ENCODE measurements at regions not wholly inside any gene's neighbourhood (a gene's known extent, or its start where the extent isn't known, plus 50 kb on each side); places are given as distances from the start of the nearest gene placed in this dataset.

- CTCF ChIA-PET = no interaction called here
- Mint-ChIP-seq H3K36me3 (ENCODE audit: insufficient read depth, unreplicated experiment) (no peaks in the 10 kb centered on the region), H3K4me3 (ENCODE audit: low read depth, unreplicated experiment) (no peak overlapping the region), H3K9me3 (ENCODE audit: low read depth, unreplicated experiment) (peaks cover 2% of the 10 kb centered on the region), H3K27ac (ENCODE audit: unreplicated experiment) (no peak overlapping the region), H3K4me1 (ENCODE audit: low read depth, unreplicated experiment) (peaks cover 33% of the 10 kb centered on the region), H3K27me3 (ENCODE audit: unreplicated experiment) (no peaks in the 10 kb centered on the region)
- no peak for TF ChIP-seq CTCF (IDR thresholded peaks at IDR 0.05; ENCODE audit: unreplicated experiment)
- DNase-seq = no peak
- intact Hi-C loops (cut with micrococcal nuclease; ENCODE audit: unreplicated experiment) = loop anchor here (10.0 kb wide), 2 partner anchors 252 to 712 kb away; partner anchors contain the start of gene EFNA5
- BruUV-seq (replicated peaks) = no TSS peak
These were observed 708.1 kb downstream of the EFNA5 start for GRCh38 chr5:106962464-106963230.

GRCh38 chr5:106959387-106959786, 711.4 kb downstream of the EFNA5 start:
- DNase-seq = peak; percentile 32
- H3K27ac Mint-ChIP-seq (ENCODE audit: unreplicated experiment) = peak overlapping the region; percentile 15
- no TSS peak for BruUV-seq (replicated peaks)

GRCh38 chr5:106957336-106957735, 713.4 kb downstream of the EFNA5 start:
- H3K4me3 Mint-ChIP-seq (ENCODE audit: low read depth, unreplicated experiment) = no peak overlapping the region
- peaks cover 23% of the 10 kb centered on the region for H3K4me1 Mint-ChIP-seq (ENCODE audit: low read depth, unreplicated experiment)
- H3K9me3 Mint-ChIP-seq (ENCODE audit: low read depth, unreplicated experiment) = no peaks in the 10 kb centered on the region
- intact Hi-C loops (cut with micrococcal nuclease; ENCODE audit: unreplicated experiment) = no loop called here
- no peak for TF ChIP-seq CTCF (IDR thresholded peaks at IDR 0.05; ENCODE audit: unreplicated experiment)
- DNase-seq = no peak
- no peaks in the 10 kb centered on the region for H3K36me3 Mint-ChIP-seq (ENCODE audit: insufficient read depth, unreplicated experiment)
- no peaks in the 10 kb centered on the region for H3K27me3 Mint-ChIP-seq (ENCODE audit: unreplicated experiment)
- BruUV-seq (replicated peaks) = no TSS peak
- H3K27ac Mint-ChIP-seq (ENCODE audit: unreplicated experiment) = no peak overlapping the region
- CTCF ChIA-PET = no interaction called here

More at GRCh38 chr5:106959387-106959786, 711.4 kb downstream of the EFNA5 start:
- no peak for TF ChIP-seq CTCF (IDR thresholded peaks at IDR 0.05; ENCODE audit: unreplicated experiment)
- intact Hi-C loops (cut with micrococcal nuclease; ENCODE audit: unreplicated experiment) = no loop called here
- H3K36me3 Mint-ChIP-seq (ENCODE audit: insufficient read depth, unreplicated experiment) = no peaks in the 10 kb centered on the region
- H3K27me3 Mint-ChIP-seq (ENCODE audit: unreplicated experiment) = no peaks in the 10 kb centered on the region
- CTCF ChIA-PET = interaction anchor here (1.0 kb wide), 1 partner anchor 613 kb away, joined by 3 read pairs; no protein-coding TSS in a partner anchor
- H3K9me3 Mint-ChIP-seq (ENCODE audit: low read depth, unreplicated experiment) = no peaks in the 10 kb centered on the region
- H3K4me1 Mint-ChIP-seq (ENCODE audit: low read depth, unreplicated experiment) = peaks cover 33% of the 10 kb centered on the region
- no peak overlapping the region for H3K4me3 Mint-ChIP-seq (ENCODE audit: low read depth, unreplicated experiment)

DNA sequence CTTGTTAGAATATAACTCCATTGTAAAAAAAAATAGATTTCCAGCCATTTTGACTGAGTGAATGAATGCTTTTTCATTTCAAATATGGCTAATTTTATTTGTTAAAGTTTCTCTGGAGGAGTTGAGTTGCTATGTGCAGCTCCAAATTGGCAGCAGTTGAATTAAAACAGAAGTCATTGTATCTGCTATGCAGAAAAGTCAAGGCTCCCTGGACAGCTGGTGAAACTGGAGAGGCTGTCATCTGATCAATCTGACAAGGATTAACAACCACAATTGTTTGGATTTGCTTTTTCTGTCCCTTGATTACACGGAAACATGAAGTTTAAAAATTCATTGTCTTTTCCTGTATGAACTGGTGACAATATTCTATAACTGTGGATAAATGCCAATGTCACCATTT, 713.9 kb downstream of the EFNA5 start:
- H3K4me1 Mint-ChIP-seq (ENCODE audit: low read depth, unreplicated experiment) = peaks cover 21% of the 10 kb centered on the region

More for the DNA sequence above, 713.9 kb downstream of the EFNA5 start:
- H3K27me3 Mint-ChIP-seq (ENCODE audit: unreplicated experiment) = no peaks in the 10 kb centered on the region
- TF ChIP-seq CTCF (IDR thresholded peaks at IDR 0.05; ENCODE audit: unreplicated experiment) = no peak
- BruUV-seq (replicated peaks) = no TSS peak
- H3K4me3 Mint-ChIP-seq (ENCODE audit: low read depth, unreplicated experiment) = no peak overlapping the region
- no peaks in the 10 kb centered on the region for H3K36me3 Mint-ChIP-seq (ENCODE audit: insufficient read depth, unreplicated experiment)
- intact Hi-C loops (cut with micrococcal nuclease; ENCODE audit: unreplicated experiment) = no loop called here
- H3K9me3 Mint-ChIP-seq (ENCODE audit: low read depth, unreplicated experiment) = no peaks in the 10 kb centered on the region
- no peak overlapping the region for H3K27ac Mint-ChIP-seq (ENCODE audit: unreplicated experiment)
- no peak for DNase-seq
- CTCF ChIA-PET = no interaction called here

Data from Calu3 (cell line).